M059J (cell line): ENCODE measurements at regions not wholly inside any gene's neighbourhood (a gene's known extent, or its start where the extent isn't known, plus 50 kb on each side); places are given as distances from the start of the nearest gene placed in this dataset.
"Not testable (repeated sequence)": the region's sequence is repeated elsewhere in the genome, so short reads cannot be mapped to it uniquely, and the experiment has no call there.

Source experiments
- DNase-seq: peaks from one replicate; pipeline ENCODE4 v3.0.0-alpha.2; 2012; ENCODE audit warnings: low read depth

DNA sequence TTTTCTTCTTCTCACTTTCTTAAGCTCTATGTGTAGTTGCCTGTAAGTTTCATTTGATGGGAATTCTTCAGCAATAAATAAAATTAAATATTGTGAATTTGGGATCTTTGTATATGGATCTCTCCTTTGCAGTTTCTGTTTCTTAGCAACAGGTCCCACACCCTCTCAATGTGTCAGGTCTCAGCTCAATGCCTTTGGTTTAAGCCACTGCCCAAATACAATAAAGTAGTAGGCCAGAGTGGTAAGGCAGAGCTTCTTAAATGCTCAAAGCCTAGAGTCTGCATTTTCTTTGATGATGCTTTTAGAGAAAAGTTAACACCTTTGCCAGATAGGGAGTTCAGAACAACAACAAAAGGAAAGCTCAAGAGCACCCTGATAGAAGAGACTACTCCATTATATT lies 343.7 kb downstream of the NSUN3 start:
- no peak for DNase-seq

DNA sequence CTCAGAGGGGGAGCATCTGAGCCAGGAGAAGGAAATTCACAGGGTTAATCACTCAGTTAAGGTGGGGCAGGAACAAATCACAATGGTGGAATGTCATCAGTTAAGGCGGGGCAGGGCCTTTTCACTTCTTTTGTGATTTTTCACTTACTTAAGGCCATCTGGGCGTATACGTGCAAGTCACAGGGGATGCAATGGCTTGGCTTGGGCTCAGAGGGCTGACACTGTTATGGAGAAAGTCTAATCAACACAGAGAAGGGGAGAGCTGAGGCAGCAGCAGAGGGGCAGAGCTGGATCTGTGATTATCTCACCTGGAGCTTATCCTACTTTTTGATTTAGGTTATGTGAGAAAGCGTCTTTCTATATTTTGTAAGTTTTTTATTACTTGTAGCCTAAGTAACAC lies 350.1 kb downstream of the NSUN3 start:
- DNase-seq, result not testable (repeated sequence)

DNA sequence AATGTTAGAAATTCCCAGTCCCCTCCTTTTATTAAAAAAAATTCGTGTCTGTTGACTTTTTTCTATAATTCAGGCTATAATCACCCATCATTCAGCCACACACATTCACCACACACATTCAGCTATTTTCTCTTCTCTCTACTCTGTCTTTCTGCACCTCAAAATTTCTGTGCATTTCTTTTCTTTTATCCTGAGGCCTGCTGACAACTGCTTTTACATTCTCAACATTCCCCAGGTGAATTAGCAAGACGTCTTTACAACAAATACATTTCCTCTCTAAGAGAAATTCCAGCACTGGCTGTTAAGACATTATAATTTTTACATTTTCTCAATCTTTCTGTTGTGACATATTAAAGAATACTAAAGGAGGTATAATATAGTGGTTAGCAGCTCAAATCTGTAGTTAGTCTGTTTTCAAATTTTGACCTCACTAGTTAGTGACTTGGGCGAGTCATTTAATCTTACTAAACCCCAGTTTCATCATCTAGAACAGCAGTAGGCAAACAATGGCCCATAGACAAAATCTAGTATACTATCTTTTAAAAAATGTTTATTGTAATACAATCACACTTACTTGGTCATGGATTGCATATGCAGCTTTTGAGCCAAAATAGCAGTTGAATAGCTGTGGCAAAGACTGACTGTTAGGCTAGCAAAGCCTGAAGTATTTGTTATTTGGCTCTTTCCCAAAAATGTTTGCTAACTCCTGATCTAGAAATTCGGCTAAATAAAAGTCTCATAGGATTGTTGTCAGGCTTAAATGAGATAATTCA lies 350.7 kb downstream of the NSUN3 start:
- peak; percentile 19 for DNase-seq

DNA sequence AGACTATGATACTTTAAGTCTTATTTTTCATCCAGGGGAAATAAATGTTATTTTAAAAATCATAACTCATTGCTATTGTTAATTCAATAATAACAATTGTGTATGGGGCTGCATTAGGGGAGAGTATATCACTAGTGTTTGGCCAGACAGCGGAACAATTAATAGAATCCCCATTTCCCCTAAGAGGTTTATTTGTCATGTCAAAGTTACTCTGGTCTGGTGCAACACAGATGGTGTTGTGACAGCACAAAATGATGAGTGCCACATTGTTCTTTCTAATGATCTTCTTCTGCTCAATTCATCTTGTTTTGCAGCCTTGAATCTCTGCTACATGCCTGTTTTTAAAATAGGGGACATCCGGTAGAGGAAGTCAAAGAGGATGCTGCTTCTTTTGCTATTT lies 351.6 kb downstream of the NSUN3 start:
- DNase-seq, result no peak

DNA sequence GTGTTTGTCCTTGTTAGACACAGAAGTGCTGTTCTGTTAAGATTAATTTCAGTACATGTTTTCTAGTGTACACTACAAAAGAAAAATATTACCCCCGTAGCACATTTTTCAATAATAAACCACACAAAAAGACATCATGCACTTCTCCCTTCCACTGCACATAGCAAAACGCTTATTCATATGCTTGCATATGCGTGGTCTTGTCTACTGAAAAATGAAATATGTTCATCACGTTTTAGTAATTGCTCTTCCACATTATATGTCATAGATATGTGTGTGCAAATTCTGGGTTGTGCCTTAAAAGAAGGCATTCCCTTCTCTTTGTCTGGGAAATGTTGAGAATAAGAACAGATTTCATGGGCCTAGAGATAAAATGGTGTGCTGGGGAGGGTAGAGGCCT lies 353.9 kb downstream of the NSUN3 start:
- no peak for DNase-seq

DNA sequence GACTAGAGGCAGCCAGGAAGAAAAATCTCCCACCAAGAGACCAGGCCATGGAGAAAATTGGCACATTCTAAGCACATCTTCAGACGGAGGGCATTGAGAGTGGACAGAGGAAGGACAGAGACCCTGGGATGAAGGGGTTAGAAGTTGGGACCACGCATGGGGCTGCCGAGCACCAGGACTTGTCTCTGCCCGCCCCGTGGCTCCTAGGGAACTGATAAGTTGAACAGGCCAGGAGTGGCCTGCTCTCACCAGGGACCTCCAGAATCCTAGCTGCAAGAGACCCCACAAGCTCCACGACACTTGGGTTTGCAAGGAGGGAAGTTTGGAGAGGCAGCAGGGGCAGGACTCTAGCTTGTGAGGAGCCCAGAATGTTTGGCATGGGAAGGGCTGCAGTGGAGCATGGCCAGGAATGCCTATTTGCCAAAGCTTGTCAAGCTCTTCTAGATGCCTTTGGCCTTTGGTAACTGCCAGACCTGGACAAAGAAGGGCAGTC lies 355.1 kb downstream of the NSUN3 start:
- DNase-seq, result no peak

DNA sequence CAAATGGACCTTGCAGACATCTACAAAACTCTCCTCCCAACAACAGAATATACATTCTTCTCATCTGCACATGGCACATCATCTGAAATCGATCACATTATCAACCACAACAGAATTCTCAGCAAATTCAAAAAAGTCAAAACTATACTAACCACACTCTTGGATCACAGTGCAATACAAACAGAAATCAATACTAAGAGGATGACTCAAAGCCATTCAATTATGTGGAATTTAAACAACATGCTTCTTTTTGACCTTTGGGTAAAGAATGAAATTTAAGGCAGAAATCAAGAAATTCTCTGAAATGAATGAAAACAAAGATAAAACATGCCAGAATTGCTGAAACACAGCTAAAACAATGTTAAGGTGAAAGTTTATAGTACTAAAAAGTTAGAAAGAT lies 358.1 kb downstream of the NSUN3 start:
- no peak for DNase-seq

DNA sequence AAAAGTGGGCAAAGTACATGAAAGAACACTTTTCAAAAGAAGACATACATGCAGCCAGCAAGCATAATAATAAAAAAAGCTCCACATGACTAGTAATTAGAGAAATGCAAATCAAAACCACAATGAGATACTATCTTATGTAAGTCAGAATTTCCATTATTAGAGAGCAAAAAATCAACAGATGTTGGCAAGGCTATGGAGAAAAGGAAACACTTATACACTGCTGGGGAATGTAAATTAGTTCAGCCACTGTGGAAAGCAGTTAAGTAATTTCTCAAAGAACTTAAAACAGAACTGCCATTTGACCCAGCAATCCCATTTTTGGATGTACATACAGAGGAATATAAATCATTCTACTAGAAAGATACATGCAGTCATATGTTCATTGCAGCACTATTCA lies 360.7 kb downstream of the NSUN3 start:
- peak; percentile 40 for DNase-seq

DNA sequence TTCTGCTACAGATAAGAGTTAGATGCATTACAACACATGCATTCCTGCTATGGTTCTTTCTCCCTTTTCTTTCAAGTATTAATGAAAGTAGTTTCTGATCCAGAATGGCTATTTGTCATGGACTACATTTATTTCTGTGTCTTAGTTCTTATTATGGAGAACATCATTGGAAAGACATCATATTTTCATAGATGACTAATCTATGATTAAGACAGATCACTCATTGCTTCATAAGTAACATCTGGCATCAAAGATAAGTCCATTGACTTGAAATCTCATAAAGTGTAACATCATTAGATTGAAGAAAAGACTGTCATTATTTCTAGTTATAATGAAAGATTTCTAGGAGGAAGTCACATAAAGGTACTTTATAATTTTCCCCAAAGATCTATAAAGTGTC lies 366.7 kb downstream of the NSUN3 start:
- DNase-seq, result no peak

DNA sequence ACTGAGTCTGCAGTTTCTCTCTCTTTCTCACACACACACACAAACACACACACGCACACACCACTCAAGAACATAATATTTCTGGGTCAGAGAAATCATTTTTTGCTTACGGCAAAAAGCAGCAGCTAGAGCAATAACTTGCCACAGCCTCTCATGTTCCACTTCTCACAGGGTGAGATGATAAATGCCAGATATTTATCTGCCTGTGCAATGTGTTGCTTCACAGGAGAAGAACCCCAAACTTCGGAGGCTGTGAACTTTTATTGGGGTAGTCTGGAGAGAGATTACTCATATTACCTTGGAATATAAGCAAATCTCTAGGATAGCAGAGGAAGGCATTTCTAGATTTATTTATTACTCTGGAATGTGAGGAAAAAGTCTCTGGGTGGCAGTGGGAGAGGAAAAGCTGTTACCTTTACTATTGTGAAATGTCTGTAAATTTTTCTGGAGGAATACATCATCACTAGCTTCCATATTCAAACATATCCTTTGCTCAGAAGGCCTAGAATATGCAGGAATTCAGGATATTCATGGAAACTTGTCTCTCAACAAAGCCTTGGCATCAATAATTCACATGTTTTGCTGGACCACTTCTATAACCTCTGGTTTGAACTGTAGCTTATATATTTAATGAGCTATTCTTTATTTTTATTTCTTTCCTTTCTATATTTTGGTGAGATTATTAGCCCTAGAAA lies 369.2 kb downstream of the NSUN3 start:
- no peak for DNase-seq

DNA sequence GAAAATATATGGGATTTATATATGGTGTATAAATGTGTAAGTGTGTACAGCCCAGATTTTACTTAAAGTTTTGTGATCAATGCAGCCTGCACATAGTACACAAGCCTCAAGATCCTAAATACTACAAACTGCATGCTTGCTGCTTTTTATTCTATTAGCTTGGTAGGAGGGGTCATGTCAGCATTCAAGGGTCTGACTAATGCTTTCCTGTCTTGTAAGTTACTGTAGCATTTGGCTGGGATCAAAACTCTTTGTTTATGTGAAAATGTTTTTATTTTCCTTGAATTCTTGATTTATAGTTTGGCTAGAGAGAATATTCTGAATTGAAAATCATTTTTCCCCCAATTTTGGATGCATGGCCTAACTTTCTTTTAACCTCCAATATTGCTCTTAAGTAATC lies 370.9 kb downstream of the NSUN3 start:
- DNase-seq, result no peak

DNA sequence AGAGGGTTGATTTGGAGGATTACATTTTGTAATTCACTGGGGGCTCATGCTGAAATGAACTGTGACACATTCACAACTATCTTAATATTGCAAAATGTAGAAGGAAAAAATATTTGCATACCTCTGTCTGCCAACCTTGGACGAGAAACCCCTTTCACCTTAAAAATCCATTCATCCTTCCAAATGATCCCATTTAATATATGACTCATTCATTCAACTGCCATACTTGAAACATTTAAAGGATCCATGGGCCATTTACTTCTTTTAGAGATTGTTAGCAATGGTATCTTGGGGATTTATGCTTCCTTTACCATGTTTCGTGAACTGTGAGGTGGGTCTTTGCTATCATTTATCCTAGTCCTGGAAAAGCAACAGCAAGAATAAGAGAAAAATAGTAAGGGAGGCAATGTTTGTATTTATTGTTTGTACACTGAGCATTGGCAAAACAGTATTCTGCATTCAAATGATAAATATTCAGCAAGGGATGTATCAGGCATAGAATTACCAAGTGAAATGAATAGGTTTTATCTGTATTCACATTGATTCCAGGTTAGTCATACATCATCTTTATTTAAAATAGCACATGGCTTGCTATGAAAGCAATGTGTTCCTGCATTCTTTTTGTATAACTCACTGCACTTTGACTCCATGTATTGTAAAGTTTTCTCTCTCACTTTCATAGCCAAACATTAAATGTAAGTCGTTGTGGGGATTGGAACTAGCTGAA lies 378.1 kb downstream of the NSUN3 start:
- peak; percentile 62 for DNase-seq

DNA sequence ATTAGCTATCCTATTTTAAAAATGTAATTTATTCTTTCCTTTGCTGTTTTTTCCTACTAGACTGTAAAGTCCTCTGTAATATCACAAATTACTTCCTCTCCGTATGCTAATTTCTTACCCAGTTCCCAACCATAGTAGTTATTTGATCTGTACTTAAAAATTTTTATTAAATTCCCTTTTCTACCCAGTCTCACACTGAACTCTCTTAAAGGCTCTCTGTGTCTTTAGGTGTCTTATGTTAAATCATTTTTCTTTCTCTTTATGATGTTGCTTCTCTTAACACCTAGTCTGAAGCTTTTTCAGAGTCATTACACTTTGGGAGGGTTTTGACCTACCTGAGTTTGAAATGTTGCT lies 378.6 kb downstream of the NSUN3 start:
- no peak for DNase-seq

DNA sequence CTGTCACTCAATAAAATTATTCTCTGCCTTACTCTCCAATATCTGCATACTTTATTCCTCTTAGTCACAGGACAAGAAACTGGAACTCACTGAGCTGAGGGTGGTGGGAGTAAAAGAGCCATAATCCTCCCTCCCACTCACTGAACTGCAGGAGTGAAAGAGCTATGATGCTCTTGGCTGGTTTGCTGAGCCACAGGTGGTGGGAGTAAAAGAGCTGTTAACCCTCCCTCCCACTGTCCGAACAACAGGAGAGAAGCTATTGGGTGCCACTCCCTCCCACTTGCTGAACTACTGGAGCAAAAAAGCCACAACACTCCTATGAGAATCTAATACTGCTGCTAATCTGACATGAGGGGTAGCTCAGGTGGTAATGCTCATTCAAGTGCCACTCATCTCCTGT lies 391.0 kb downstream of the NSUN3 start:
- no peak for DNase-seq

DNA sequence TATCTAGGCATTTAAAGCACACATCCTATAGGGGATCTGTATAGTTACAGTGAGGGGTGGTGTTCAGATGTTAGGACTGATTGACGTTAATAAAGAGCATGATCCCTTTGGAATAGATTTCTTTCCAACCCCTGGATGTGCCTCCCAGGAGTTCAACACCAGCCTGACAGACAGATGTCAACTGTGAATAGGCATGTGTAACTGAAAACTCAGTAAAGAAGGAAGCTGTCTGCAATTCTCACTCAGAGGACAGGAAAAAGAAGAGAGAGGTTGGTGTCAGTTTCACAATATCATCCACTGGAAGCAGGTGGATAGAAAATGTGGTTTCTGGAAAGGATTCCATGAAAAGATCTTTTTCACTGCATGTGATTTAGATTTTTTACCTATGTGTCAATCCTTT lies 396.3 kb downstream of the NSUN3 start:
- no peak for DNase-seq

DNA sequence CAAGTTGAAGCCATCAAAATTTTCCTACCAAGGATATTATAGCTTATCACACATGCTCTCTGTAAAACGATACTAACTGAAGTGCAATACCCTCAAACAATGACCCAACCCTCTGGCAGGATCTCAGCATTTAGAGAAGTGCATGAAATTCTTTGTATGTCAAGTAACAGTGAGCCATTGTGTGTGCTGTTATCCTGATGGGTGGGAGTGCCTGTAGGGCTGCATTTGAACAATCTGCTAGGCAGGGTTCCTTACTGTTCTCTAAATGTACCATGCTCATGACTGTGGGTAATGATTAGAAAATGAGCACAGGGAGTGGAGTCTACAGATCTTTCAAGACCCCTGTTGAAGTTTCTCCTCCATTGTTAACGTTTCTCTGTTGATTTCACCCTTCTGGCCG lies 398.1 kb downstream of the NSUN3 start:
- DNase-seq, result no peak

DNA sequence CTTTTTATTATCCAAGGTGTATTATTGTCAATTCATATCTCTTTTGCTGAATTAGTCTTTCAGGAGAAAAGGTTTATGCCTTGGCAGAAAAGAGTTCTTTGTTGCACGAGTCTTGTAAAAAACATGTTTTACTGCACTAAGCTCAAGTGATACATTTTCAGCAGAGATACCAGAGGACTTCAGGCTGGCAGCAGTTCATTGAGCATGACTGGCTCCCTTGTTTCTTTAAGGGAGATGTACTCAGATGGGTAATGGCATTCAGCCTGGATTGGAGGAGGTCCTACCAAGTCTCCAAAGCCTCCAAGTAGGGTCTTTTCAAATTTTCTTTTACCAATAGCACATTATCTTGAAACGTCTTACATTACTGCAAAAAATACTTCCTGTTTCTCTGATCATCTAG lies 400.1 kb downstream of the NSUN3 start:
- no peak for DNase-seq

DNA sequence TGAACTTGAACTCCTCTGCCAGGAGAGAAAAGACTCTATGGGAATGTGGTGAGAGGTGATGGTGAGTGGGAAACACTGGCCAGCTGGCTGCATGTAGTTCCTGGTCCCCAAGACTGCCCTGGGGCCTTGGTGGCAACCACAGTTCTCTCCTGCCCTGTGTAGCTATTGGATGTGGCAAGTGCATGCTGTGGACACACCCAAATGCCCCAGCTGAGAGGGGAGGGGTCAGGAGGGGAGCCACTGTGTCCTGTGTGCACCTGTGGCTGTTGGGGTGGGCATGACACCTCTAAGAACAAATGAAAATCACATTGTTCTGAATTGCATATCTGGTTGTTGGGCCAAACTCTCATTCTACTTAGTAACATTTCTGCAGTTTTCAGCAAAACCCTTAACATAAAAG lies 409.6 kb downstream of the NSUN3 start:
- DNase-seq, result no peak

DNA sequence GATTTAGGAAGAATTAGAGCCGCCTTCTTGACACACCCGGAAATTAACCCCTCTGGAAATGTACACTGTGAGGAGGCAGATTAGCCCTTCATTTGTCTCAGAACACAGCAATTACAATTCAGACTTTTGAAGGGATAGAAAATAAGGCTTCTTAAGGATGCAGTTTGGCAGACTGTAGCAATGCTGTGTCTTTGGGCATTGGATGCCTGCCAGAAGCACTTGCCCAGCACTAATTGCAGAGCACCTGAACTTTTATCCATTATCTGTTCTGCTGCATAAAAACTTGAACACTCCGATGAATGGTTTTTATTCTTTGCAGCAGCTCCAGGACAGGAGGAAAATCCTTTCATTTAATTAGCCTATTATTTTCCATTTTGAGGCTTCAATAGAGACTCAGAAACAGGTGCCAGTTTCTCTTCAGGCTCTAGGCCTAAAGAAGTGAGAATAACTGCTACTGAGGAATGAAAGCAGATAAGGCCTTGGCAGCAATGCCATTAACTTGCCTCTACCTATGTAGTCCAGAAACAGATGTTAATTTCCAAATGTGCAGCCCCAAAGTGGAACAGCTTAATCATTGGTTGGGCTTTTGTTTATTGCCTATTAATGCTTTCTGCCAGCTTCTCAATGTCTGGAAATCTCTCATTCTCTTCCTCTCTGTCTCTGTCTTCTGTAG lies 418.5 kb downstream of the NSUN3 start:
- DNase-seq, result no peak

DNA sequence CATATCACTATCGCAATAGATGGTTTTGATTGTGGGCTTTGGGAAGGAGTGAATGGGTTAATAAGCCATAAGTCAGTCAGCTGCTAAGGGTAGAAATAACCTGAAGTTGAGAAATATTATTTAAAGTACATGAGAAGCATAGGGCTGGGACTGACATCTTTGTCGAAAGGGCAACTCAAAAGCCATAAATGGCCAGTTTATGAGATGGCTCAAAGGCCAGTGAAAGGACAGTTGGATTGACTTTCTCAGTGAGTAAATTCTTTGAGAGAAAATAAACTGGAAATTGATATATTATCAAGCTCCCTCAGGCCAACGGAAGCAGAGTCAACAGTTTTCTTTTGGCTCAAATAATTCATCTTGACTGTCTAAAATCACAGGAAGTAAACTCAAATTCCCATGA lies 419.8 kb downstream of the NSUN3 start:
- DNase-seq, result no peak

DNA sequence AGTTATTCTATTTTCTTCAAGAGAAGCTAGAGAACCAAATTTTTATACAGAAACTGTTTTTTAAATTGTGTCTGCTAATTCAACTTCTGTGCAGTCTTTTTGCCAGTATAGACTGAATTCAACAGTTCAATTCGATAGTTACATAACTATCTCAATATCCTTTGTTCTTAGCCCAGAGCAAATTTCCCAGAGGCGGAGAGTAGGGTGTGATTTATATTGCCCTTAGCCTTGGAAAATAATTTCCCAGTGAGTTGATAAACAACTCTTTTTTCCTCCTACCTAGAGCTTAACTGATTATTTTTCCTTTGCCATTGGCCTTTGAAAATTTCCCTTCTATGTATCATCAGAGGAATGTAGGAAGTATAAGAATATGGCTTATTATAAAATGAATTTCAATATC lies 420.5 kb downstream of the NSUN3 start:
- no peak for DNase-seq

DNA sequence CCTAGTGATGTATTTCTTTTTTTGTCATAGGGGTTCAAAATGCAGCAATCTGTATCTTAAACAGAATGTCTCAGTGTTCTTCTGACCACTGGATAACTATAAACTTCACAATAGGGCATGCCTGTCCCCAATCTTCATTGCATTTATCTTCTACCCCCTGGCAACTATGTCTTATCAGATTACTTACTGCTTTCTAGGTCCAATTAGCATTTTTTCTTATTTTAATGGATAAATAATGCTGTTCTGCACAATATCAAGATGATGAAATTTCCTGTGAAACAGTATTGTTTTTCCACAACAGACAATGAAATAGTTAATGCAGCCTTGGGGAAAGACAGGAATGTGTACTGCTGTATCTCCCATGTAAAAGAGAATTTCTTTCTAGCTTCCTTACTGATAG lies 432.1 kb downstream of the NSUN3 start:
- no peak for DNase-seq
